T-helper 17 cell (primary cell): ENCODE measurements at regions not wholly inside any gene's neighbourhood (a gene's known extent, or its start where the extent isn't known, plus 50 kb on each side); places are given as distances from the start of the nearest gene placed in this dataset.

Source experiments
- ATAC-seq: fragments of 150-1000 bp; cut with Tn5 transposase; 2 replicates; pipeline ENCODE4 v1.10.0; 2021; ENCODE audit warnings: mild to moderate bottlenecking, moderate library complexity
- DNase-seq, 3 donors: peaks; one replicate each; pipeline versions ENCODE4 v3.0.0 to v3.0.0-alpha.2; 2020 to 2021
- H3K9me3 ChIP-seq: one replicate; pipeline ENCODE4 v1.7.0; 2013; ENCODE audit warnings: low read length, mild to moderate bottlenecking; ENCODE audit not compliant: control insufficient read depth, poor library complexity, severe bottlenecking
- H3K27ac Mint-ChIP-seq: one replicate; pipeline ENCODE4 v1.8.0; 2022; ENCODE audit warnings: mild to moderate bottlenecking, moderate library complexity, mixed read lengths
- H3K27me3 Mint-ChIP-seq: one replicate; pipeline ENCODE4 v1.8.0; 2022; ENCODE audit warnings: mixed read lengths
- H3K36me3 Mint-ChIP-seq: one replicate; pipeline ENCODE4 v1.8.0; 2022; ENCODE audit warnings: low read depth, mixed read lengths
- H3K4me1 Mint-ChIP-seq: one replicate; pipeline ENCODE4 v1.8.0; 2022; ENCODE audit warnings: mild to moderate bottlenecking, mixed read lengths
- H3K4me3 Mint-ChIP-seq: one replicate; pipeline ENCODE4 v1.8.0; 2022; ENCODE audit warnings: mild to moderate bottlenecking, moderate library complexity, mixed read lengths

GRCh38 chr5:92904021-92904420, 677.0 kb downstream of the NR2F1-AS1 start:
- H3K27ac Mint-ChIP-seq = no peak overlapping the region
- no peak for ATAC-seq
- H3K4me1 Mint-ChIP-seq = no peaks in the 10 kb centered on the region
- no peaks in the 10 kb centered on the region for H3K27me3 Mint-ChIP-seq
- no peak overlapping the region for H3K4me3 Mint-ChIP-seq
- H3K36me3 Mint-ChIP-seq = no peaks in the 10 kb centered on the region
- peaks cover 2% of the 10 kb centered on the region for H3K9me3 ChIP-seq
- no peak for DNase-seq

DNA sequence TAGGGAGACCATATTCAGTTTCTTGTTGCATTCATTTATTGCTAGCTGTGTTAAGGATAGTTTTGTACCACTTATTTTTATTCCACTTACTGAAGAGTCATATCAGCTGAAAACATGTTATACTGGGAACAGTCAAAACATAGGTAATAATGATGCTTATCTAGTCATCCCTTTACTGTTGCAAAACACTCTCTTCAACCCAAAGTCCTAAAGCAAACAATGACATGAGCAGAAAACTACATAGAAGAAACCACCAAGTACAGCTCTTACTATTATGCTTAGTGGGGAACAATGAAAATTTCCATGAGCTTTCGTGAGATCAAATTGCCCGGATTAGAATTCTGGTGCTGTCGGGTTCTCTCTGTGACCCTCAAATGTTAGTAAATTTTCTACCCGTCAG, 681.4 kb downstream of the NR2F1-AS1 start:
- ATAC-seq = no peak
- H3K27me3 Mint-ChIP-seq = no peaks in the 10 kb centered on the region
- no peak overlapping the region for H3K27ac Mint-ChIP-seq
- H3K9me3 ChIP-seq = peaks cover 2% of the 10 kb centered on the region
- DNase-seq = no peak
- H3K4me1 Mint-ChIP-seq = no peaks in the 10 kb centered on the region
- no peaks in the 10 kb centered on the region for H3K36me3 Mint-ChIP-seq
- no peak overlapping the region for H3K4me3 Mint-ChIP-seq

DNA sequence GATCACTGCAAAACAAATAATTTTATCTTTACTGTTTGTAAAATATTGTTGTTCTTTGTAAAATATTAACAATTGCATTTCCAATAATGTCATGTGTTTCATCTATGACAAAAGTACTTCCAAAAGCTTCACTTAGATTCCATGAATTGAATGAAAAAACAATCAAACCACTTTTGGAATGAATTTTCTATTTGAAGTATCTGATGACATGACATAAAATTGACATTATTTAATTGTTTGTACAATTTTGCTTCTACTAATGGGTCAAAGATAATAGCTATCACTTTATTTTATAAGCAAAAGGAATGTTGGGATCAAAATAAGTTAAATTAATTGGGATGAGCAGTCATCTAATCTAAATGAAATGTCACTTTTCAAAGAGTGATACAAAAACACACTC, 684.3 kb downstream of the NR2F1-AS1 start:
- Mint-ChIP-seq H3K4me1 (no peaks in the 10 kb centered on the region), H3K27ac (no peak overlapping the region), H3K27me3 (no peaks in the 10 kb centered on the region), H3K36me3 (no peaks in the 10 kb centered on the region), H3K4me3 (no peak overlapping the region)
- DNase-seq = no peak
- peaks cover 1% of the 10 kb centered on the region for H3K9me3 ChIP-seq
- no peak for ATAC-seq

- no peaks in the 10 kb centered on the region for H3K9me3 ChIP-seq
- Mint-ChIP-seq H3K36me3 (no peaks in the 10 kb centered on the region), H3K4me3 (no peak overlapping the region), H3K27ac (no peak overlapping the region), H3K27me3 (no peaks in the 10 kb centered on the region), H3K4me1 (no peaks in the 10 kb centered on the region)
- DNase-seq = no peak
- ATAC-seq = no peak
These were observed 690.2 kb downstream of the NR2F1-AS1 start for GRCh38 chr5:92890841-92891244.

- Mint-ChIP-seq H3K27ac (no peak overlapping the region), H3K27me3 (no peaks in the 10 kb centered on the region), H3K36me3 (no peaks in the 10 kb centered on the region), H3K4me3 (no peak overlapping the region), H3K4me1 (no peaks in the 10 kb centered on the region)
- DNase-seq (no peak), ATAC-seq (no peak)
- no peaks in the 10 kb centered on the region for H3K9me3 ChIP-seq
These were observed 691.9 kb downstream of the NR2F1-AS1 start for GRCh38 chr5:92889140-92889539.

DNA sequence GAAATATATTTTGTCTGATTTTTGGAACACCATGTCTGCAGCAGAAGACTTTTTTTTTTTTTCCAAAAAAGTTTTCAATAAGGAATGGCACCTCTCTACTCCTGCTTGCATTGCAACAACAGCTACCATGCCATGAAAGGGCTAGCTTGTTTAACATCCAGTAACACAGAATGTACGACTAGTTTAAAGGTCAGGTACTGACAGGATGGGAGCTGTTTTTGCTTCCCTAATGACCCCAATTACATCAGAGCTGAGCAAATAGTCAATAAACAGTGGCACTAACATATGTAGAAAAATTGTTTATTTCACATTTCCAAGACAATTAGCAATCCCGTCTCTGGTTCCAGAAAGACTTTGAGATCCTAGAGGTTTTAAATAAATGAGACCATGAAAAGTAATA, 693.8 kb downstream of the NR2F1-AS1 start:
- H3K4me3 Mint-ChIP-seq = no peak overlapping the region
- H3K36me3 Mint-ChIP-seq = no peaks in the 10 kb centered on the region
- H3K4me1 Mint-ChIP-seq = no peaks in the 10 kb centered on the region
- H3K9me3 ChIP-seq = no peaks in the 10 kb centered on the region
- ATAC-seq (no peak), DNase-seq (no peak)
- H3K27ac Mint-ChIP-seq = no peak overlapping the region
- H3K27me3 Mint-ChIP-seq = no peaks in the 10 kb centered on the region

GRCh38 chr5:92886751-92887150, 694.3 kb downstream of the NR2F1-AS1 start:
- H3K36me3 Mint-ChIP-seq = no peaks in the 10 kb centered on the region

DNA sequence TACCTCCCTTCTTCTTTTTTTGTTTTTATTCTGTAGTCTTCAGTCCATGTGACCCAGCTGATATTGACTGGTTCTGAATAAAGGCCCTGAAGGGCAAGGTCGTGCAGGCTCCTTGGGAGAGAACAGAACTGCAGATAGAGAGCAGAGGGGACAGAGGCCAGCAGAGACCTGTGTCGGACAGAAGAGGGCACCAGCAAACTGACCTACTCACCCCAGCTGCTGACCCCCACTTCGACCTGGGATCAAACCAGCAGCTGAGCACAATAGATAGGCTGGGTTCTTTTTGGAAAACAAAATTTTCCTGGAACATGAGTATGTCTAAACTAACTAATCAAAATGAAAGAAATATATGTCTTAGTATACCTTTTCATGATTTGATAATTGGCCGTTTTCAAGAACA, 695.1 kb downstream of the NR2F1-AS1 start:
- no peaks in the 10 kb centered on the region for H3K36me3 Mint-ChIP-seq
- H3K4me3 Mint-ChIP-seq = no peak overlapping the region
- DNase-seq = no peak
- H3K27me3 Mint-ChIP-seq = no peaks in the 10 kb centered on the region
- no peaks in the 10 kb centered on the region for H3K4me1 Mint-ChIP-seq
- ATAC-seq = no peak
- no peak overlapping the region for H3K27ac Mint-ChIP-seq
- H3K9me3 ChIP-seq = no peaks in the 10 kb centered on the region

More at GRCh38 chr5:92886751-92887150, 694.3 kb downstream of the NR2F1-AS1 start:
- no peak overlapping the region for H3K4me3 Mint-ChIP-seq
- no peak for ATAC-seq
- H3K27ac Mint-ChIP-seq = no peak overlapping the region
- H3K4me1 Mint-ChIP-seq = no peaks in the 10 kb centered on the region
- no peak for DNase-seq
- no peaks in the 10 kb centered on the region for H3K9me3 ChIP-seq
- H3K27me3 Mint-ChIP-seq = no peaks in the 10 kb centered on the region

GRCh38 chr5:92884469-92884868, 696.5 kb downstream of the NR2F1-AS1 start:
- H3K36me3 Mint-ChIP-seq = no peaks in the 10 kb centered on the region
- no peaks in the 10 kb centered on the region for H3K27me3 Mint-ChIP-seq
- H3K4me1 Mint-ChIP-seq = no peaks in the 10 kb centered on the region
- no peak overlapping the region for H3K27ac Mint-ChIP-seq
- ATAC-seq = no peak
- H3K4me3 Mint-ChIP-seq = no peak overlapping the region
- DNase-seq = no peak
- no peaks in the 10 kb centered on the region for H3K9me3 ChIP-seq

- no peaks in the 10 kb centered on the region for H3K9me3 ChIP-seq
- no peak overlapping the region for H3K27ac Mint-ChIP-seq
- ATAC-seq (no peak), DNase-seq (no peak)
- H3K27me3 Mint-ChIP-seq = no peaks in the 10 kb centered on the region
- H3K36me3 Mint-ChIP-seq = no peaks in the 10 kb centered on the region
- no peak overlapping the region for H3K4me3 Mint-ChIP-seq
- H3K4me1 Mint-ChIP-seq = no peaks in the 10 kb centered on the region
These were observed 701.0 kb downstream of the NR2F1-AS1 start for GRCh38 chr5:92879806-92880543.

DNA sequence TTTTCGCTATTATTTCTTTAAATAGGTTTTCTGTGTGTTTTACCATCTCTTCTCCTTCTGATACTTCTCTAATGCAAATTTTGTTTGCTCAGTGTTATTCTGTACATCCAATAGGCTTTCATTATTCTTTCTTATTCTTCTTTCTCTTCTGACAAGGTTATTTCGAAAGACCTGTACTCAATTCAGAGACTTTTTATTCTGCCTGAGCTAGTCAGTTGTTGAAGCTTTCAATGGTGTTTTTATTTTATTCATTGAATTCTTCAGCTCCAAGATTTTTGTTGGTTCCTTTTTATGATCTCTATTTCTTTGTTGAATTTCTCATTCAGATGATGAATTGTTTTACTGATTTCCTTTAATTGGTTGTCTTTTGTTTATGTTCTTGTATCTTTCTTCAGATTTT, 706.2 kb downstream of the NR2F1-AS1 start:
- Mint-ChIP-seq H3K27me3 (no peaks in the 10 kb centered on the region), H3K27ac (no peak overlapping the region), H3K4me3 (no peak overlapping the region), H3K4me1 (no peaks in the 10 kb centered on the region), H3K36me3 (no peaks in the 10 kb centered on the region)
- H3K9me3 ChIP-seq = no peaks in the 10 kb centered on the region
- no peak for ATAC-seq
- no peak for DNase-seq

DNA sequence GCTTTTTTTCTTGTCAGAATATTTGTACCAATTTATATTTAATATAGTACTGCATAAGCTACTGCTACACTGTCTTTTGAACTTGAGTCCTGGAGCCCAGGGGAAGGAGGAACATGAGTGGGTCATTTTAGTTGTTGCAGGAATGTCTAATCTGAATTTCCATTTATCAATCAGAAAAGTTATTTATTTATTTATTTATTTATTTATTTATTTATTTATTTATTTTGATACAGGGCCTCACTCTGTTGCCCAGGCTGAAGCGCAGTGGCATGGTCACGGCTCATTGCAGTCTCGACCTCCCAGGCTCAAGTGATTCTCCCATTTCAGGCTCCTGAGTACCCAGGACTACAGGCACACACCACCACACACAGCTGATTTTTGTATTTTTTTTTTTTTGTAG, 712.6 kb downstream of the NR2F1-AS1 start:
- Mint-ChIP-seq H3K27me3 (no peaks in the 10 kb centered on the region), H3K27ac (no peak overlapping the region), H3K4me1 (no peaks in the 10 kb centered on the region), H3K4me3 (no peak overlapping the region), H3K36me3 (no peaks in the 10 kb centered on the region)
- H3K9me3 ChIP-seq = no peaks in the 10 kb centered on the region
- ATAC-seq (no peak), DNase-seq (no peak)

DNA sequence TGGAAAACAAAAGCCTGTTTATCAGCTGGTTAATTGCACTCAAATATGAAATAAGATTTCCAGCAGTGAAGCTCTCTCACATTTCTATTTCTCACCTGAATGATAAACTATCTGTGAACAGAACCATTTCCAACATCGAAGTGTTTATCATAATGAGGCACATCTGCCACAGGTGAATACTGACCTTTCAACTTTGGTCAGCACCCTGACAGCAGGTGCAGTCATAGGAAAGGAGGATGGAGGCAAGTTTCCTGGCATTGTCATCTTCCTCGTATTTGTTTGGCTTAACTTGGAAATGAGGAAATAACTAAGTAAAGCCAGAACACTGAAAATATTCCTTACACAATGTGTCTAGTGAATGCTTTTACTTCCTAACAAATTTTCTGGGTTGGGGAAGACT, 716.4 kb downstream of the NR2F1-AS1 start:
- ATAC-seq = no peak
- H3K27me3 Mint-ChIP-seq = no peaks in the 10 kb centered on the region
- H3K4me3 Mint-ChIP-seq = no peak overlapping the region
- no peaks in the 10 kb centered on the region for H3K36me3 Mint-ChIP-seq
- no peak overlapping the region for H3K27ac Mint-ChIP-seq
- H3K9me3 ChIP-seq = no peaks in the 10 kb centered on the region
- H3K4me1 Mint-ChIP-seq = no peaks in the 10 kb centered on the region
- DNase-seq = no peak

GRCh38 chr5:92863666-92864065, 717.4 kb downstream of the NR2F1-AS1 start:
- no peaks in the 10 kb centered on the region for H3K36me3 Mint-ChIP-seq
- DNase-seq = no peak
- H3K9me3 ChIP-seq = no peaks in the 10 kb centered on the region
- H3K27ac Mint-ChIP-seq = no peak overlapping the region
- no peak overlapping the region for H3K4me3 Mint-ChIP-seq
- H3K4me1 Mint-ChIP-seq = no peaks in the 10 kb centered on the region
- ATAC-seq = no peak
- H3K27me3 Mint-ChIP-seq = no peaks in the 10 kb centered on the region
